HG03457 (cell line): ENCODE measurements at regions not wholly inside any gene's neighbourhood (a gene's known extent, or its start where the extent isn't known, plus 50 kb on each side); places are given as distances from the start of the nearest gene placed in this dataset.

ENCODE experiments used
- ATAC-seq: cut with Tn5 transposase; IDR thresholded peaks from one replicate; pipeline ENCODE4 v1.9.1; 2021; ENCODE audit warnings: moderate number of reproducible peaks; ENCODE audit not compliant: unreplicated experiment

DNA sequence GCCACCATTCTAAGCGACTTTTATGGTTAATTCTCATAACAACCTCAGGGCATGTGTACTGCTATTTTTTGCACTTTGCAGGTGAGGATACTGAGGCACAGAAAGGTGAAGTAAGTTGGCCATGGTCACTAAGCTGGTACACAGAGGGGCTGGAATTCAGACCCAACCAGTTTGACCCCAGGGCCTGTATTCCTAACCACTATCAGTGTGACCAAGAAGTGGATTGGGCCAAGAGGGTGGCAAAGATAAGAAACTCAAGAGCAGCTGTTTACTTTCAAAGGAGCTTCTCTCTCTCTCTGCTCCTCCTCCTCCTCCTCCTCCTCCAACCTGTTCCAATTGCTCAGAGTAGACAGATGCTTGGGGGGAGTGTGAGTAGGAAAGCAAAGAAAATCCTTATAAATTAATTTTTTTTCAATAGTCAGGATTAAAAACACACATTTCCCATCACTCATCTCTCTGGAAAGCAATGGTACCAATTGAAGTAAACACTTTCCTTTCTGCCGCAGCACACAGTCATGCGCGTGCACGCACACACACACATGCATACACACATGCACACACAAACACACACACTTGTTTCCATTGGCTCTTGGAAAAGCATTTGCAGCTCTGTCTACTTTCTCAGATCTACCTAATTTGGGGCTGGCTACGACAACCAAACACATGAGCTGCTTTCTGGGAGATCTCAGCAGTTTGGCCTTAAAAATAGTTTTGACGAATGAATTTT, 736.7 kb upstream of the WWC1 start:
- ATAC-seq, result no peak

DNA sequence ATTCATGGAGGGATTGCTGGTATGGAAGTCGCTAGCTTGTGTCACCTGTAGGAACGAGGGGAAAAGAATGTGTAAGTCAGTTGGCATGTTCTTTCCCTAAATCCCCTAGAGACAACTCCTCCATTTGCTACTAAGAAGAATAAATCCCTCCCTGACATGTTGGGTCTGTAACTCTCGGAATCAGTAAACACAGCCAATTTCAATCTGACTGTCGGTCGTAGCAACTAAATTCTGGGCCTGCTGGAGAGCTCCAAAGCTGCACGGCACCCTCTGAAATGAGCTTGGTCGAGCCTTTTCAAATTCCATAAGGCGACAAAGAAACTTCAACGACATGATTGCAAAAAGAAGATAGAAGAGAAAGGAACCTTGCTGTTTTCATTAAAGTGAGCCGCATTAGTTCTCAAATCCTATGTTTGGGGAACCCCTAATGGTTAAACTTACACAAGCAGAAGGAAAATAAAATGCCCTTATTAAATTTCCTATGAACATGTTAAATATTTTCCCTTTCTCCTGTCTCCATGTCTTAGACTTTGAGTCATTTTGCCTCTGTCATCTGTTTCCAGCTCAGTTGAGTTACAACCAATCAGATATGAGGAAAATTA, 735.8 kb upstream of the WWC1 start:
- ATAC-seq, result no peak

DNA sequence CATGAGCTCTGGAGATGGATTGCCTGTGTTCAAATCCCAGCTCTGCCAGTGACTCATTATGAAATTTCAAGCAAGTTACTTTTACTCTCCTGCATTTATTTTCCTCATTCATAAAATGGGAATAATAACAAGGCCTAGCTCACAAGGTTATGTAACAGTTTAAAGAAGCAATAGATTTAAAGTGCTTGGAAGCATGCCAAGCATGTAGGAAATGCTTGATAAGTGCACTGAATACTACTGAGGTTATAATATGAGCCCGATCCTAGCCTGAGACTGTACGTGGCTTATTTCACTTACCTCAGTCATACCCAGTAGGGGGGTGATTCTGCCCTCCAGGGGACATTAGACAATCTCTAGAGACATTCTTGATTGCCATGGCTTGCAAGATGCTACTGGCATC, 734.1 kb upstream of the WWC1 start:
- ATAC-seq, result no peak

DNA sequence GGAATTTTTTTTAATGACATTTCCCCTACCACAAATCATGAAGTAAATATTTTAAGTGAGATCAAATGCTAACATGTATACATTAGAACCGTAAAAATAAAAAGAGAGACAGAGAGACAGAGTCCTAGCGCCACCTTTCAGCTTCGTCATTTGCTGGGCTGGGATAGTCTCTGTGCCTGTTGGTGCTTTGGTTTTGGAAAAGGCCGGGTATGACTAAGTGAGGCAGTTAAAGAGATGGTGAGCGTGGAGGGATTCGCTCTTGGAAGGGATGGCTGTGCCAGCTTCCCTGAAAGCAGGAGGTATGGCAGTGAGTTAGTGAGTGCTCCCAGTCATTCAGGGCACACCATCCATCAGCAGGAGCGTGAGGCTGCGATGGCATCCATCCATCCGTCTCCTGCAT, 729.6 kb upstream of the WWC1 start:
- no peak for ATAC-seq

DNA sequence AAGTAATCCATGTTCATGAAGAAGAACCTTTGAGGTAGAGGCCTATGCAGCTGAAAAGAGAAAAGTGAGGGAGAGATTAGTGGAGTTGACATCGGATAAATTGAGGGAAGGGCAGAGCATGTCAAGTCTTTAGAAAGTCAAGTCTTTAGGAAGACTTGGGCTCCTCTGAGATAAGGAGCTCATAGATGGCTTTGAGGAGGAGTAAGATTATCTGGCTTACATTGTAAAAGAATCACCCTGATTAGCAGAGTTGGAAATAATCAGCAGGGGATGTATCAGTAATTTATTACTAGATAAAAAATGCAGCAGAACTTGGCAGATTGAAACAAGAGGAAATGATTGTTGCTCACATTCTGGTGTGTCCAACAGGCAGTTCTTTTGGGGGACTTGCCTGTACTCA, 727.2 kb upstream of the WWC1 start:
- no peak for ATAC-seq

DNA sequence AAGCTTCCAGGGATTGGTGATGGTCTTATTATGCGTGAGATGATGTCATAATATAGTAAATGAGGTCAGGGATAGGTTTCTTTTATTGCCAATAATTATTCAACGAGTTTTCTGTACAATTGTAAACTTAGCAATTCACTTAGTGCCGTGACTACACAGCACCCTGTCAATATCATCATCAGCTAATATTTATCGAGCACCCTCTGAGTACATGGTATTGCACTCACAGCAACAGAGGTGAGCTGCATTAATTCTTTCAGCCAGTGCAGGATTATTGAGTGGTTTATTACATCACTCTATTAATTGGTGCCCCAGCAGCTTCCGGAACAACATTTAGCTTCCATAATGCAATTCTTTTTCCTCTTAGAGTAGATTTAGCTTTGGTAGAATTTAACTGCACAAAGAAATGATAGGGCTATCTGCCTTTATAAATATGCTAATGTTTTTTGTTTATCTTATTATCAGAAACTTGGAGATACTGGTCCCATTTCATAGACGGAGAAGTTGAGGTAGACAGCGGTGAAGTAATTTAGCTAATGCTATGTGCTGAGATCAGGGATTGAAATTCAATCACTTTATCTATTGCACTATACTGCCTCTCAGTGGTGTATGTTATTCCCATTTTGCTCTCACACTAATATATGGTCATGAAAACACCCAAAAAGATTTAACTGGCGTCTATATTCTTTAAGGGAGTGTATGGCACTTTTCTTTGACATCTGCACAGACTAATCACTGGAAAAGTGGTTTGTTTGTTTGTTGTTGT, 726.1 kb upstream of the WWC1 start:
- no peak for ATAC-seq

DNA sequence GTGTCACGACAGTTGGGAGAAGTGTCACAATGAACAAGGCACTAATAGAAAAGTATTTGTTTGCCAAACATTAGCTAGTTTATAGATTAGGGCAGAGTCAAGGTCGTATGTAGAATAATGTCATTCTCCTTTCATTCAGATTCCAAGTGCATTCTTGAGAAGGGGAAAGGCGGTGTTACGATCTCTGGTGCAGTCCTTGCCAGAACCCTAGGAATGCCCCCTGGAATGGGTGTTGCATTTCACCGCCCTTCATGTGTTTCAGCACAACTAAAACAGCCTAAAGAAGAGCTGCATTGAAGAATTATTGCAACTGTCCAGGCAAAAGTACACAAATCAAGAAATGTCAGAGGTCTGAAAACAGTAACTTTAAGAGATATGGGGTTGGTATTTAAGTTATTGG, 721.0 kb upstream of the WWC1 start:
- ATAC-seq, result no peak

DNA sequence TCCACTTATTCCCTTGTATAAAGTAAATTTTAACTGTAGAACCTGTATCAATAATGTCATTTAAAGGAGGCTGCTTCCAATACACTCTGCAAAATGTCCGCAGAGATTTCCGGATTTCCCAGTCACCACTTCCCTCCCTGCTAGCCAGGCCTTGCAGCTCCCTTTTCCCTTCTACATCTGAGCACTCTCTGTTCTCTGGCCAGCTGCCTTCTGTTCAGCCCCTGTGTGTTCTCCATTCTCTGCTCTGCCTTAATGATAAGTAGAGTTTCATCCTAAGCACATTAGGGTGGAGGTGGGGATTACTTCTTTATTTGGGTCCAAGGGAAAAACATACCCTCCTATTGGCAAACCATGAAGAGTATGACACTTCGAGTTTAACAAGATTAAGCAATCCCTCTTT, 719.6 kb upstream of the WWC1 start:
- no peak for ATAC-seq

DNA sequence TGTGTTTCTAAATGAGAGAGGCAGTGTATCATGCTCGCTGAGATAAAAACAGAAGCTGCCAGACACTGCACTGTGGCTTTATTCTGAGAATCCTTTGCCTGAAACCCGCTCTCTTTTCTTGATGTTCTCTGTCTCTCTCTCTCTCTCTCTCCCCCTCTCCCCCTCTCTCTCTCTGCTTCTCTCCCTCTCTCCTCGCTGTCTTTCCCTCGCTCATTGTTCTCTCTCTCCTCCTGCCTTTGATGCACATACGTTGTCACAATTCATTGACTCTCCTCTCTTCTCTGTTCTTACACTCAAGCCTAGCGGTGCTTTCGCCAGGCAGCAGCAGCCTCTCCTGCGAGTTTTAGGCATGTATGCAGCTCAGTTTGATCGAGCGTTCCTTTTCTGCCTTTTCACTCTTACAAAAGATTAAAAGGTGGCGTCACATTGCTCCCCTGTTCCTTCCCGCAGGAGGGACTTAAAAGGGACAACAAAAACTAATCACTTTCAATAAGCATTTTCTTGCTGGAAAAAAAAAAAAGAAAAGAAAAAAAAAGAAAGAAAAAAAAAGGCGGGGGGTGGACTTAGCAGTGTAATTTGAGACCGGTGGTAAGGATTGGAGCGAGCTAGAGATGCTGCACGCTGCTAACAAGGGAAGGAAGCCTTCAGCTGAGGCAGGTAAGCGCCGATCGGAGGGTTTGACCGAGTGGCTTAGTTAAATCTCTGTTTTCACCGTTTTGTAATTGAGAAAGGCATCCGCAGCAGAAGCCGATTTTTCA, 717.9 kb upstream of the WWC1 start:
- ATAC-seq, result no peak

DNA sequence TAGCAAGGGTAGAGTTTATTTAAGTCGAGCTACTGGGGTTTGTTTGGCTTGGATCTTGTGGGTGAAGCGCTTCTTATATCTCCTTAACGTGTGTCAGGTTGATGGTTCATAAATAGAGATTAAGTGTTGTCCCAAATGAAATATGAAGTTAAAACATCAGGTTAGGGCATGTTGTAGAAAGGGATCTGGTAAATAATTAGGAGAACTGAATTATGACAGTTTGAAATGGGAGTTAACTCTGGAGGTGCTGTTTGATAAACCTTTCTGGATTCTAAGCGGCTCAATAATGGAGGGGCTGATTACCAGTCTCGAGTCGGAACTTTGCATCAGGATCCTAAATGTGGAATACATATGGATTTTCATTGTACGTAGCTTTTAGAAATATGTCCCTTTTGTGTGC, 717.0 kb upstream of the WWC1 start:
- ATAC-seq, result no peak

DNA sequence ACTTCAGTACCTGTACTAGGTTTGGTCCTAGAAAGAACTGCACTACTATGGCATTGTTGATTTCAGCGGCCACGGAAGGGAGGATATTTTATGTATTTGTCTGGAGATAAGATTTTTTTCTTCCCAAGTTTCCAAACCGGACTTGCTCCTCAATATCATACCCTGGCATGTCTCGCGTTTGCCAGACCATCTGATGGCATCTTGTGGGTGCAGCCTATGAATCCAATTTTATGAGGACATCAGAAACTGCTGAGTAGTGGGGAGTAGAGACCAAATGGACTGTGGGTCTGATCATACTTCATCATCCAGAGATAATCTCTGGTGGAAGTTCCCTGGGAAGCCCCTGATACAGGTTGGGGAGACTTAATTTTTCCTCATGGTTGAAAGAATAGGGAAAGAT, 716.1 kb upstream of the WWC1 start:
- ATAC-seq, result no peak

DNA sequence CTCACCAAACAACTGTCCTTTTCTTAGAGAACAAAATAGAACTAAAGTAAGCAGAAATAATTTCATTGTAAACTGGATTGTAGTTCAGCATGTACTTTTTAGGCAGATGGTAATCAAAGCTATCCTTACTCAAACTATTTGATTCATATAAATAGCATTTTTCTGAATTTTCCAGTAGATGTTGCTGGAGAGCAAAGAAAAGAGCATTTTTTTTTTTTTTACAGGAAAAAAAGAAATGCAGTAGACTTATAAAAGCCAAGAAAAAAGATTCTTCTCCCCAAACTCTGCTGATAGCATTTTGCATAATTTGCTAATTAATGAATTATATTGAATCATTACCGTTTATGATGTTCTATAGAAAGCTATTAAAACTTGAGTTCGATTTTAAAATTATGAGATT, 715.3 kb upstream of the WWC1 start:
- ATAC-seq, result no peak

DNA sequence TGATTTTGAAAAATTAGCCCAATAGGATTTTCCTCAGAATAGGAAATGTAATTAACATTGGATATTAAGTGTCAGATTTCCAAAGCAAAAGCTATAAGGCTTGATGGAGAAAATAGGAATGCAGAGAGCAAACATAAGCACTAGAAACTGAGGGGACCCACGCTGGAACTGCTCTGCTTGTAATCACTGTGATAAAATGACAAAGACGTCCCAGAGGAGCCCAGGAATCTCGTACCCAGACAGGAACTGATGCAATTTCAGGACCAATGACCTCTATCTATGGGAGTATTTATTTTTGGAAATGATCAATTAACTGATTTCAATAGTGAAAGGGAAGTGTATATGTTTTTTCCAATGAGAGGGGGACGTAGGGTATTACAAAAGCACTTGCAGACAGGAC, 714.5 kb upstream of the WWC1 start:
- no peak for ATAC-seq

DNA sequence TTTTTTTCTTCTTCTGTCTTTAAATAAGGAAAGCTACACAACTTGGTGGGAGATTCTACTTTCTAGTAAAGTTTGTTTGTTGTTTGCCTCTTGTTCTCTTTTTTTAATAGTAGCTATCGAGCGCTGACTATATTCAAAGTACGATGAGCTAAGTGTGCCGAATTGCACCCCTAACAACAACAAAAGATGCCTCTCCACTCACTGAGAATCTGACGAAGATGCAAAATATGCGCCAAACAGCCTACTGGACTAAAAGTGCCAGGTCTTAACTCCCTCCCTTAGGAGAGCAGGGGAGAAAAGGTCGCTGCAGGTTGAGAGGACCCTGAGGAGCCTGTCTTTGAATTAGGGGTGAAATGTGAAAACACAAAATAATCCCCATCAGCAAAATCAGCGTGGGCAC, 713.8 kb upstream of the WWC1 start:
- no peak for ATAC-seq

DNA sequence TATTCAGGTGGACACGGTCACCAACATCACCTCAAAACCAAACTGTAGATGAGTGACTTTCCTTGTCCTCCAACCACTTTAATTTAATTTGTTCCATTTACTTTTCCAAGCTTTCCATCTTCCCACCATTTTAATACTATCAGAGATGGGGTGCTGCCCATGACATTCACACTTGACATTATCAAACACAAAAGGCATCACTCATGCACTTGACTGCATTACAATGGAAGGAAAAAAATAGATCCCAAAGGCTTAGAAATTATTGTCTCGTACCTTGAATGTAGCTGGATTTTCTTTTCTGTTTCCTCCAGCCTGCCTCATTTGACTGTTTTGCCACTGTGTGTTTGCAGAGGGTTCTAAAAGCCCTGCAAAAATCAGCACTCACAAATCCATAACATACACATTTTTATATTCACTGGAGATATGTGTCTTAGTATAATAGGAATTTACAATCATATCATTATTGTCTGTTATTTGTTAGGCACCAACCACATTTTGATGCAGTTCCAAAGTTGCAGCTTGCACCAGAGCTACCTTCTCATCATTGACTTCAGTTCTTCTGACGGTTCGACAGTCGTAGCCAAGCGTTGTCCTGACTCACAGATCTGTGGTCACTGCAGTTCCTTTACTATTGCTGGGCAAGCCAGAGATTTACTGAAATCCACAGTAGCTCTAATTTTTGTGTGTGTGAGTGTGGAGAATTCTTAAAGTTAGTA, 712.3 kb upstream of the WWC1 start:
- no peak for ATAC-seq

DNA sequence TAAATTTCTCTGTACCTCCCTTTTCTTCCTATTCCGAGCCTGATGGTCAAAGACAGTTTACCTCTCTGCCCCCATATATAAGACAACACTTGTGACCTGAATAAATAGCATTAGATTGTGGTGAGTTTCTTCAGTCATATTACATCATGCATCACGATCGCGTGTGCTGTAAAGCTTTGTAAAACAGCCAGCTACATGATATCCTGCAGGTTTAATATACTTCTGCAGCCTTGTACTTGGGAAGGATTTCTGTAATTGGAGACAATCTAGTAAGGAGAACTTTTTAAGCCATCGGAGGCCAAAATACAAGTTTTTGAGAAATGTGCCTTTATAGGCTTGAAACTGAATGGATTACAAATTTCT, 711.8 kb upstream of the WWC1 start:
- ATAC-seq, result no peak

DNA sequence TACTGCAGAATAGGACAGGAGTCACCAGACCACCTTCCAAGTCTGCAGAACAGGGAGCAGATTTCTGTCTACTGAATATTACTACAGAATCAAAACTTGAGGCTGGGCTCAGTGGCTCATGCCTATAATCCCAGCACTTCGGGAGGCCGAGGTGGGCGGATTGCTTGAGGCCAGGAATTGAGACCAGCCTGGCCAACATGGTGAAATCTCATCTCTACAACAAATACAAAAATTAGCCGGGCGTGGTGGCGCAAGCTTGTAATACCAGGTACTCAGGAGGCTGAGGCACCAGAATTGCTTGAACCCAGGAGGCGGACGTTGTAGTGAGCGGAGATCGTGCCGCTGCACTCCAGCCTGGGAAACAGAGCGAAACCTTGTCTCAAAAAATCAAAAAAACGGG, 710.8 kb upstream of the WWC1 start:
- no peak for ATAC-seq

DNA sequence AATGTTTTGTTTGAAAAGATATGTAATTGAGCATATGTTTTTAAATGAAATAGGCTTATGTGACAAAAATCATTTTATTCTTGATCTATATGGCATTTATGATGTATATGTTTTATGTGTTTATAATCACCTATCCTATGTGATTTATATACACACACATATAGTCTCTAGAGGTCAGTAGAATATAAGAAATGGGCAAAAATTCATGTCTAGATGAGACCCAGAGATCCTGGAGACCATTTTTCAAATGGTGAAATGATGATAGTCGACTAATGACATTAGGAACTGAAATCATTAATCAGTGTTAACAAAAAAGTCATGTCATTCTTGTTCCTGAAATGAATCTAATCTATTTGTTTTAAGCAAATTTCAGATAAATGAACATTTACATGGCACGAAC, 709.2 kb upstream of the WWC1 start:
- ATAC-seq, result no peak

DNA sequence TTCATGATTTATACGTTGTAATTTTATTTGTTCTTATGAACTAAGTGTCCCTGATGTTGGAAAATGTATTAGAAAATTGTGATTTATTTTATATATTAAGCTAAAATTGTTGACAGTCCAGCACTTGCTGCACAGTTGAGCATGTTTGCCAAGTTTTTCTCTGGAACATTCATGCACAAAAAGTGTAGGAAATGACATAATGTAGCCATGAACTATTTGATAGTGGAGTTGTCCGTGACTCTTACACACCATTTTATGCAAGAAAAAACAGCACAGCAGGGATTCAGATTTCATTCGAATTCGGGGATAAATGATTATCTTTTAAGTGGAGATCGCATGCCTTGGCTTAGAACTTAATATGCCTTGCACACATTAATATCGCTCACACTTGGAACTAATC, 708.6 kb upstream of the WWC1 start:
- ATAC-seq, result no peak

DNA sequence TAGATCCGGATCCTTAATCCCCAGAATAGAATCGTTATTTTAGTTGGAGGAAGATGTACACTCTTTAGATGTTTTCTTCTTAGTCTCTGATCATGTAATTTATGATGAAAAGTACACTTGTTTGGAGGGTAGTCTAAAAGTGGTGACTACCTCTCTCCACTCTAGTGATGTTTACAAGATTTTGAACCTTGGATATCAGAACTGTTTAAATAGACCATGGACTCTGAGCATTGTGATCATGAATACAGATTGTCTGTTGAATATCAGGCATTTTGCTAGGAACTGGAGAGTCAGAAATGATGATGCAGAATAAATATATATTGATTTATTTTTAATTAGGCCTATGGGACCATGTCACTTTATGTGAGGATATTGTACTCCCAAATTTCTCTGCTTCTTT, 706.3 kb upstream of the WWC1 start:
- ATAC-seq, result no peak

DNA sequence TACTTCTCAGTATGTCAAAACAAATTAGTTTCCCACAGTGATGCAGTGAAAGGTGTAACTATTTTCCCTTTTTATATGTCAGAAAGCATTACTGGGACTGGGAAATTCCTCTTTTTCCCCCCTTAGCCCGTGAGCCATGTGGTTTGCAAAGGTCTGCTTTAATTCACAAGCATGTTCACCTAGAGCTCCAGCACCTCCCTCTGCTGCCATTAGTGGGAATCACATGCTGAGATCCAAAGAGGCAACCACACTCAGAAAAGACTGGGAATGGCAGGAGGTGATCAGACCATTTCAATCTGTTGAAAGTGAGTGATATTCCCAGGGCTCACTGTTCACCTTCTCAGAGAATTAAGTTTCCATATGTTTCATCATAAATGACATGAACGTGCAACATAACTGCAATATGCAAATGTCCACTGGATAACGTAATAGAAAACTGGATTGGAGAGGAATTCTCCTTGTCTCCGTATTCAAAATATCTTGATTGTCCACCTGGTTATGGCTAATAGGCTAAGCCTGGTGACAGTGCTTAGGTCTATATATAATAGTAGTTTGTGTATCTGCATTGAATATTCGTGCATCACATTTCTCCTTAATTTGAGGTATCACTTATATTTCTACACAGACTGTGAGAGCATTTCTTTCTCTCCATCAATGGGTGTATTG, 703.5 kb upstream of the WWC1 start:
- ATAC-seq, result no peak
